Gastrocnemius medialis (tissue), 4 donors: ENCODE measurements at regions not wholly inside any gene's neighbourhood (a gene's known extent, or its start where the extent isn't known, plus 50 kb on each side); places are given as distances from the start of the nearest gene placed in this dataset.

Experiments
- CTCF ChIP-seq, 5 experiments: fragments of 450-650 bp in 3 of 5; fragments of 200-600 bp in 2 of 5; sonication (generic) in 2 of 5; IDR thresholded peaks in 4 of 5; conservative IDR thresholded peaks in 1 of 5; 1 replicate in 4 of 5; 2 replicates in 1 of 5; pipeline ENCODE4 v1.5.1; 2016 to 2019; ENCODE audit warnings: antibody characterized with exemption in 5 of 5, mild to moderate bottlenecking in 3 of 5, moderate library complexity in 3 of 5
- POLR2A ChIP-seq, 2 donors: fragments of 450-650 bp; IDR thresholded peaks; one replicate each; pipeline ENCODE4 v1.6.1; 2017; ENCODE audit warnings: antibody characterized with exemption in 2 of 2, mild to moderate bottlenecking in 2 of 2, moderate library complexity in 2 of 2

- TF ChIP-seq CTCF (IDR thresholded peaks at IDR 0.05 in 4 of 5, conservative IDR thresholded peaks at IDR 0.05 in 1 of 5): no peak
- TF ChIP-seq POLR2A (IDR thresholded peaks at IDR 0.05): no peak
These were observed 175.7 kb downstream of the PSMG1 start for GRCh38 chr21:39007532-39007931.
